ENCODE measurements at regions not wholly inside any gene's neighbourhood (a gene's known extent, or its start where the extent isn't known, plus 50 kb on each side); places are given as distances from the start of the nearest gene placed in this dataset.

- no peaks in the 10 kb centered on the region for H3K79me1 ChIP-seq (ENCODE audit: low read depth, low read length)
- no peak overlapping the region for H2AK5ac ChIP-seq (ENCODE audit: low read depth, low read length)
- H3K14ac ChIP-seq (ENCODE audit: low read length) = no peak overlapping the region
- H3K4ac ChIP-seq (ENCODE audit: low read length) = no peak overlapping the region
- H3K4me3 ChIP-seq (ENCODE audit: low read length in 2 of 2) = no peak overlapping the region
- no peak overlapping the region for H3K18ac ChIP-seq (ENCODE audit: low read length)
- no CpG with 5 or more reads among the region's 5 CpGs for WGBS, 2 donors (ENCODE audit: extremely low coverage in 2 of 2, insufficient read length in 2 of 2, insufficient replicate concordance in 1 of 2)
- no peak overlapping the region for H2BK120ac ChIP-seq (ENCODE audit: low read depth, low read length)
- no peak overlapping the region for H2BK5ac ChIP-seq (ENCODE audit: low read length)
- H3K27ac ChIP-seq (replicated peaks; ENCODE audit: low read length) = no peak overlapping the region
- H4K8ac ChIP-seq (ENCODE audit: low read depth, low read length) = no peak overlapping the region
- H4K91ac ChIP-seq (ENCODE audit: low read depth, low read length, poor library complexity) = no peak overlapping the region
- no peak overlapping the region for H2BK15ac ChIP-seq (ENCODE audit: low read length)
- no peak overlapping the region for H3K4me2 ChIP-seq (ENCODE audit: insufficient read depth, low read length, poor library complexity, severe bottlenecking)
- peaks cover 0 to under 1% of the 10 kb centered on the region in 2 donors for H3K4me1 ChIP-seq (ENCODE audit: control insufficient read depth in 2 of 2, insufficient read depth in 1 of 2, low read depth in 1 of 2, low read length in 2 of 2)
- DNase-seq (ENCODE audit: low spot score) = peak; percentile 27
- H3K27me3 ChIP-seq (ENCODE audit: control insufficient read depth in 3 of 3, insufficient read depth in 3 of 3, low read depth in 1 of 3, low read length in 3 of 3) = no peaks in the 10 kb centered on the region
- no peaks in the 10 kb centered on the region for H3K36me3 ChIP-seq (replicated peaks in 1 of 2; ENCODE audit: control insufficient read depth in 2 of 2, insufficient read depth in 2 of 2, low read length in 2 of 2)
- H3K23ac ChIP-seq (ENCODE audit: low read depth, low read length, poor library complexity) = no peak overlapping the region
- H3K9ac ChIP-seq (ENCODE audit: low read depth, low read length, poor library complexity) = peak overlapping the region; percentile 0
- H2BK12ac ChIP-seq (ENCODE audit: low read length) = no peak overlapping the region
- H3K9me3 ChIP-seq (replicated peaks in 1 of 2; ENCODE audit: control insufficient read depth in 2 of 2, insufficient read depth in 1 of 2, low read depth in 1 of 2, low read length in 2 of 2) = no peaks in the 10 kb centered on the region
- H2AFZ ChIP-seq (ENCODE audit: low read length) = no peak overlapping the region
Observed at GRCh38 chr20:24160563-24161281, 172.1 kb upstream of the GGTLC1 start.

GRCh38 chr20:24158281-24158680, 169.7 kb upstream of the GGTLC1 start:
- Histone ChIP-seq H2BK15ac (ENCODE audit: low read length) (no peak overlapping the region), H3K27ac (replicated peaks; ENCODE audit: low read length) (no peak overlapping the region), H2BK5ac (ENCODE audit: low read length) (no peak overlapping the region), H3K36me3 (replicated peaks in 1 of 2; ENCODE audit: control insufficient read depth in 2 of 2, insufficient read depth in 2 of 2, low read length in 2 of 2) (no peaks in the 10 kb centered on the region), H2BK12ac (ENCODE audit: low read length) (no peak overlapping the region), H3K4me3 (ENCODE audit: low read length in 2 of 2) (no peak overlapping the region), H3K9me3 (replicated peaks in 1 of 2; ENCODE audit: control insufficient read depth in 2 of 2, insufficient read depth in 1 of 2, low read depth in 1 of 2, low read length in 2 of 2) (no peaks in the 10 kb centered on the region), H3K4ac (ENCODE audit: low read length) (no peak overlapping the region), H3K27me3 (ENCODE audit: control insufficient read depth in 3 of 3, insufficient read depth in 3 of 3, low read depth in 1 of 3, low read length in 3 of 3) (no peaks in the 10 kb centered on the region), H3K18ac (ENCODE audit: low read length) (no peak overlapping the region), H3K9ac (ENCODE audit: low read depth, low read length, poor library complexity) (no peak overlapping the region), H2AFZ (ENCODE audit: low read length) (no peak overlapping the region), H4K91ac (ENCODE audit: low read depth, low read length, poor library complexity) (no peak overlapping the region), H2AK5ac (ENCODE audit: low read depth, low read length) (no peak overlapping the region), H2BK120ac (ENCODE audit: low read depth, low read length) (no peak overlapping the region), H3K14ac (ENCODE audit: low read length) (no peak overlapping the region), H3K4me2 (ENCODE audit: insufficient read depth, low read length, poor library complexity, severe bottlenecking) (no peak overlapping the region), H3K79me1 (ENCODE audit: low read depth, low read length) (no peaks in the 10 kb centered on the region), H4K8ac (ENCODE audit: low read depth, low read length) (no peak overlapping the region), H3K23ac (ENCODE audit: low read depth, low read length, poor library complexity) (no peak overlapping the region), H3K4me1 (ENCODE audit: control insufficient read depth in 2 of 2, insufficient read depth in 1 of 2, low read depth in 1 of 2, low read length in 2 of 2) (no peaks in the 10 kb centered on the region)
- DNase-seq (ENCODE audit: low spot score) = no peak
- WGBS, 2 donors (ENCODE audit: extremely low coverage in 2 of 2, insufficient read length in 2 of 2, insufficient replicate concordance in 1 of 2) = no CpG with 5 or more reads among the region's 2 CpGs

GRCh38 chr20:24157213-24157612, 168.6 kb upstream of the GGTLC1 start:
- Histone ChIP-seq H2AK5ac (ENCODE audit: low read depth, low read length) (no peak overlapping the region), H3K4ac (ENCODE audit: low read length) (no peak overlapping the region), H3K27me3 (ENCODE audit: control insufficient read depth in 3 of 3, insufficient read depth in 3 of 3, low read depth in 1 of 3, low read length in 3 of 3) (no peaks in the 10 kb centered on the region), H2BK120ac (ENCODE audit: low read depth, low read length) (no peak overlapping the region), H3K4me3 (ENCODE audit: low read length in 2 of 2) (no peak overlapping the region), H4K8ac (ENCODE audit: low read depth, low read length) (no peak overlapping the region), H3K36me3 (replicated peaks in 1 of 2; ENCODE audit: control insufficient read depth in 2 of 2, insufficient read depth in 2 of 2, low read length in 2 of 2) (no peaks in the 10 kb centered on the region), H3K9ac (ENCODE audit: low read depth, low read length, poor library complexity) (no peak overlapping the region), H3K18ac (ENCODE audit: low read length) (no peak overlapping the region), H2BK5ac (ENCODE audit: low read length) (no peak overlapping the region), H4K91ac (ENCODE audit: low read depth, low read length, poor library complexity) (no peak overlapping the region), H3K4me1 (ENCODE audit: control insufficient read depth in 2 of 2, insufficient read depth in 1 of 2, low read depth in 1 of 2, low read length in 2 of 2) (no peaks in the 10 kb centered on the region), H3K14ac (ENCODE audit: low read length) (no peak overlapping the region), H3K79me1 (ENCODE audit: low read depth, low read length) (no peaks in the 10 kb centered on the region), H3K4me2 (ENCODE audit: insufficient read depth, low read length, poor library complexity, severe bottlenecking) (no peak overlapping the region), H2BK12ac (ENCODE audit: low read length) (no peak overlapping the region), H3K23ac (ENCODE audit: low read depth, low read length, poor library complexity) (no peak overlapping the region), H2BK15ac (ENCODE audit: low read length) (no peak overlapping the region), H2AFZ (ENCODE audit: low read length) (no peak overlapping the region), H3K27ac (replicated peaks; ENCODE audit: low read length) (no peak overlapping the region), H3K9me3 (replicated peaks in 1 of 2; ENCODE audit: control insufficient read depth in 2 of 2, insufficient read depth in 1 of 2, low read depth in 1 of 2, low read length in 2 of 2) (no peaks in the 10 kb centered on the region)
- no peak for DNase-seq (ENCODE audit: low spot score)
- no CpG with 5 or more reads among the region's 4 CpGs for WGBS, 2 donors (ENCODE audit: extremely low coverage in 2 of 2, insufficient read length in 2 of 2, insufficient replicate concordance in 1 of 2)

- no peak overlapping the region for H2AFZ ChIP-seq (ENCODE audit: low read length)
- no peak overlapping the region for H3K4ac ChIP-seq (ENCODE audit: low read length)
- H2BK12ac ChIP-seq (ENCODE audit: low read length) = no peak overlapping the region
- no CpG with 5 or more reads among the region's 15 CpGs for WGBS, 2 donors (ENCODE audit: extremely low coverage in 2 of 2, insufficient read length in 2 of 2, insufficient replicate concordance in 1 of 2)
- H3K36me3 ChIP-seq (replicated peaks in 1 of 2; ENCODE audit: control insufficient read depth in 2 of 2, insufficient read depth in 2 of 2, low read length in 2 of 2) = no peaks in the 10 kb centered on the region
- no peak overlapping the region for H3K27ac ChIP-seq (replicated peaks; ENCODE audit: low read length)
- H2BK15ac ChIP-seq (ENCODE audit: low read length) = no peak overlapping the region
- H3K18ac ChIP-seq (ENCODE audit: low read length) = no peak overlapping the region
- H3K4me1 ChIP-seq (ENCODE audit: control insufficient read depth in 2 of 2, insufficient read depth in 1 of 2, low read depth in 1 of 2, low read length in 2 of 2) = no peaks in the 10 kb centered on the region
- H4K91ac ChIP-seq (ENCODE audit: low read depth, low read length, poor library complexity) = no peak overlapping the region
- no peak overlapping the region for H2BK120ac ChIP-seq (ENCODE audit: low read depth, low read length)
- H3K14ac ChIP-seq (ENCODE audit: low read length) = no peak overlapping the region
- H3K79me1 ChIP-seq (ENCODE audit: low read depth, low read length) = no peaks in the 10 kb centered on the region
- no peak overlapping the region for H4K8ac ChIP-seq (ENCODE audit: low read depth, low read length)
- H2BK5ac ChIP-seq (ENCODE audit: low read length) = no peak overlapping the region
- no peak overlapping the region for H3K4me3 ChIP-seq (ENCODE audit: low read length in 2 of 2)
- H3K27me3 ChIP-seq (ENCODE audit: control insufficient read depth in 3 of 3, insufficient read depth in 3 of 3, low read depth in 1 of 3, low read length in 3 of 3) = no peaks in the 10 kb centered on the region
- no peak overlapping the region for H3K23ac ChIP-seq (ENCODE audit: low read depth, low read length, poor library complexity)
- H3K9me3 ChIP-seq (replicated peaks in 1 of 2; ENCODE audit: control insufficient read depth in 2 of 2, insufficient read depth in 1 of 2, low read depth in 1 of 2, low read length in 2 of 2) = no peaks in the 10 kb centered on the region
- no peak overlapping the region for H3K4me2 ChIP-seq (ENCODE audit: insufficient read depth, low read length, poor library complexity, severe bottlenecking)
- H3K9ac ChIP-seq (ENCODE audit: low read depth, low read length, poor library complexity) = no peak overlapping the region
- DNase-seq (ENCODE audit: low spot score) = no peak
- H2AK5ac ChIP-seq (ENCODE audit: low read depth, low read length) = no peak overlapping the region
Observed at GRCh38 chr20:24153101-24154040, 164.8 kb upstream of the GGTLC1 start.

Data from neuronal stem cell (in vitro differentiated cells).